ENCODE measurements at regions not wholly inside any gene's neighbourhood (a gene's known extent, or its start where the extent isn't known, plus 50 kb on each side); places are given as distances from the start of the nearest gene placed in this dataset.

GRCh38 chr9:80385246-80385645, 813.5 kb downstream of the TLE4 start:
- no peaks in the 10 kb centered on the region for H3K79me2 ChIP-seq (ENCODE audit: insufficient read depth, low read length)
- H4K20me1 ChIP-seq (ENCODE audit: insufficient read depth, low read length), result no peaks in the 10 kb centered on the region
- intact Hi-C loops (cut with micrococcal nuclease; ENCODE audit: unreplicated experiment), result no loop called here
- no peak for TF ChIP-seq ZNF580 (CRISPR knock-in tag; IDR thresholded peaks at IDR 0.05; ENCODE audit: borderline replicate concordance, low read depth)
- no peak for TF ChIP-seq CSRNP2 (CRISPR knock-in tag; conservative IDR thresholded peaks at IDR 0.05; ENCODE audit: low read depth)
- TF ChIP-seq SMAD9 (CRISPR knock-in tag; IDR thresholded peaks at IDR 0.05), result no peak
- TF ChIP-seq ZNF790 (CRISPR knock-in tag; IDR thresholded peaks at IDR 0.05; ENCODE audit: borderline replicate concordance), result no peak
- TF ChIP-seq ZFP41 (CRISPR knock-in tag; IDR thresholded peaks at IDR 0.05; ENCODE audit: borderline replicate concordance), result no peak
- TF ChIP-seq CHD2 (IDR thresholded peaks at IDR 0.05; ENCODE audit: low read depth, low read length), result no peak
- TF ChIP-seq ZGPAT (CRISPR knock-in tag; IDR thresholded peaks at IDR 0.05), result no peak
- TF ChIP-seq IRF9 (CRISPR knock-in tag; IDR thresholded peaks at IDR 0.05; ENCODE audit: borderline replicate concordance), result no peak
- TF ChIP-seq TFE3 (CRISPR knock-in tag; IDR thresholded peaks at IDR 0.05), result no peak
- TF ChIP-seq SIX1 (CRISPR knock-in tag; IDR thresholded peaks at IDR 0.05; ENCODE audit: borderline replicate concordance), result no peak
- no peak for TF ChIP-seq ZC3H4 (CRISPR knock-in tag; IDR thresholded peaks at IDR 0.05; ENCODE audit: borderline replicate concordance)
- no peak for TF ChIP-seq CERS6 (CRISPR knock-in tag; IDR thresholded peaks at IDR 0.05)
- no peak for TF ChIP-seq ZNF275 (CRISPR knock-in tag; IDR thresholded peaks at IDR 0.05; ENCODE audit: borderline replicate concordance)
- no peak for TF ChIP-seq MZF1 (CRISPR knock-in tag; IDR thresholded peaks at IDR 0.05; ENCODE audit: borderline replicate concordance)
- no peak overlapping the region for H3K4me3 ChIP-seq (replicated peaks in 1 of 3; ENCODE audit: insufficient read depth in 1 of 3, low read depth in 2 of 3, low read length in 3 of 3)
- POLR2A ChIA-PET, result no interaction called here
- in situ Hi-C loops (cut with HindIII; ENCODE audit: extremely low pct_ligation_motif_present, low pct_unique_long_range_greater_than_20kb), result no loop called here
- DNase-seq (ENCODE audit: low spot score), result no peak
- no peaks in the 10 kb centered on the region for H3K27me3 ChIP-seq (ENCODE audit: control insufficient read depth in 1 of 2, insufficient read depth in 2 of 2, low read length in 2 of 2)
- no peaks in the 10 kb centered on the region for H3K36me3 ChIP-seq (replicated peaks in 1 of 2; ENCODE audit: control insufficient read depth in 1 of 2, insufficient read depth in 2 of 2, low read length in 2 of 2)
- BruUV-seq (replicated peaks), result no TSS peak
- FAIRE-seq, result no peak
- H2AFZ ChIP-seq (ENCODE audit: low read length), result no peak overlapping the region
- no peak for ATAC-seq
- WGBS (ENCODE audit: low lambda C conversion rate), result 18% methylated on average over 3 of the region's 3 CpGs
- peaks cover 24% of the 10 kb centered on the region for H3K9me3 ChIP-seq (ENCODE audit: low read length)
- no peak overlapping the region for H3K4me2 ChIP-seq (ENCODE audit: low read depth, low read length)
- H3K9ac ChIP-seq (ENCODE audit: insufficient read depth, low read depth, low read length), result no peak overlapping the region
- no peaks in the 10 kb centered on the region for H3K4me1 ChIP-seq (ENCODE audit: insufficient read depth, low read length)
- CTCF ChIA-PET (ENCODE audit: low intra/inter-chr PET ratio, low total read pairs), result no interaction called here
- H3K27ac ChIP-seq (ENCODE audit: extremely low read length, insufficient read depth, low read length), result no peak overlapping the region
